CD4-positive, alpha-beta T cell treated with Interleukin-6 for 4 hours (primary cell): ENCODE measurements at regions not wholly inside any gene's neighbourhood (a gene's known extent, or its start where the extent isn't known, plus 50 kb on each side); places are given as distances from the start of the nearest gene placed in this dataset.

ENCODE experiments used
- DNase-seq: peaks from one replicate; pipeline ENCODE4 v3.0.0-alpha.2; 2020; ENCODE audit warnings: mixed read lengths

DNA sequence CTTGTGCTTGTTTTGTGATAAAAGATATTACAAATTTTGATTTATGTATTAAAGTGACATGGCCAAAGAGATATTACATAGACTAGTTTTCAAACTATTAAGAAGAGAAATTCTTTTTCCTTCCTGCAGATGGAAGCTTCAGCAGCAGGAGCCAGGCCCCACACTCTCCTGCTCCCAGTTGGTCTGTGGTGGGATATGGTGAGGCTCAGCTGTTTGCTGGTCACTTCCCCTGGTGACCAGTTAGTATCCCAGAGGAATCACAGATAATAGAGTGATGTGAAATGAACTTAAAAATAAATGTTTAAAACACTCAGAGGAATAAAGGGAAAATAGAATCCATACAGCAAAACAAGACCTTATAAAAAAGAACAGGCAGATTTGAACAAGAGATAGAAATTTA, 154.7 kb downstream of the KTN1 start:
- no peak for DNase-seq

DNA sequence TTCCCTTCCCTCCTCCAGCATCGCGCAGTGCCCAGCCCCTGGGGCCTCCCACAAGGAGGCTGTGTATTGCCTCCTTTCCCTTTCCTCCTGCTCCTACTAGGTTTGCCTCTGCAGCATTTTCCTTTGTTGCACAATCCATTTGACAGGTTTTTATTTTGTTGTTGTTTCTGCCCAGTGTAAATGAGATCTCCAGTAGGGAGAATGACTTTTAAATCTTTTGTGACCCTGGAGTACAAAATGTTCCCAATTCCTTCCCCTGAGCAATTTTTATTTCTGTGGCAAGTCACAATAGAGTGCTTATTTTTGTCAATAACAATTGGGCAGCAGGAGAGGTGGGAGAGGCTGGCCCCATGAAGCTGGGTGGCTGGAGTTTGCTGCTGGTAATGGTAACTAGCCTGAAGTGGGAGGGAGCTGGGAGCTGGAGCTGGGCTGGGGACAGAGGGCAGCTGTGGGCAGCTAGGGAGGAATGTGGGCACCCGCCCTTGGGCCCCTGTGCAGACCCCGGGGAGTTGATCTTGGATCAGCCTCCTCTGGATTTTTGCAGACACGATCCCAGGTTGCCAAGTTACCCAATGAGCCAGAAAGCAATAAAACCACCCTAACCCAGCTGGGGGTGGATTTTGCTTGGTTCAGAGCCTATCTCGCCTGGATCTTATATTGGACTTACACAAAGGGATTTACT, 160.1 kb downstream of the KTN1 start:
- no peak for DNase-seq

DNA sequence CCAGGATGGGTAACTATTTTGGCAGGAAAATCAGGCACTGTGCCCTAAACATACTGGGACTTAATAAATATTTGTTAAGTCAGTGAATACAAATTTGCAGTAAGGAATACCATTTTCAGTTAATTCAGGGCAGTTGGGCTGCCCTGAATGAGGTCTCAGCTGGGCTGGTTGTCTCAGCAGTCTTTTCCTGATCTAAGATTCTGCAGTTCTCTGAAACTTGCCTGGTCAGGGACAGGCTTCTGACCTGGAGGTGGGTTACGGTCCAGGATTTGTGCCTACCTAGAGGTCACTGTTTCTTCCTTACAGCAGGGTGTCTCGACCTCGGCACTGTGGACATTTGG, 160.6 kb downstream of the KTN1 start:
- DNase-seq, result no peak

DNA sequence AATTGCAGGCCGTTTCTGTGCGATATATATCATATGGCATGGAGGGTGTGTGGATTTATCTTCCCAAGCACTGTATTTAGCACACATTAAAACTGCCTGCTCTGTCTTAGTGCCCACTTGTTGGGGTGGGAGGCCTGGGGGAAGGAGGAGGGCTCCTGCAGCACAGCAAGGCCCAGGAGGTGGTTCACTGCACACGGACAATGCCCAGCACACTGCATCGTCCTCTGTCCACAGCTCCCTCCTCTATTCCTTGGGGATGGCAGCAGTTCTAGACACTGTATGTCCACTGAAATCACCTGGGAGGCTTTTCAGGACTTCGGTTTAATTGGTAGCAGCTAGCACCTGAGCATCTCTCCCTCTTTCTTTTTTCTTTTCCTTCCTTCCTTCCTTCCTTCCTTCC, 161.2 kb downstream of the KTN1 start:
- DNase-seq, result no peak

DNA sequence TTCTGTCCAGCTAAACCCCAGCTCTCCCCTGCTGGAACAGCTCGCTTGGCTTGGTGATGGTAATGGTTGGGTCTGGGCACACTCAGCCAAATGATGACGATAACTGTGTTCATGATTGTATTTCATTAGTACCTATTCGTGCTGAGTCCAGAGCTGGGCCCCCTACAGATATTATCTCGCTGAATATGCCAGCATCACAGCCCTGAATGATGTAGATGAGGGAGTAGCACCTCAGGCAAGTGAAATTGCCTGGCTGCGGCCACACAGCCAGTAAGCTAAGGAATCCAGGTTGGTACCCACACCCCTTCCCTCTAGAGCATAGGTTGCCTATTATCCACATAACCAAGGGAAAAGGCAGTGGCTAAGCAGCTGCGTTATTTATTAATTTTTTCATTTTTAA, 163.5 kb downstream of the KTN1 start:
- no peak for DNase-seq

DNA sequence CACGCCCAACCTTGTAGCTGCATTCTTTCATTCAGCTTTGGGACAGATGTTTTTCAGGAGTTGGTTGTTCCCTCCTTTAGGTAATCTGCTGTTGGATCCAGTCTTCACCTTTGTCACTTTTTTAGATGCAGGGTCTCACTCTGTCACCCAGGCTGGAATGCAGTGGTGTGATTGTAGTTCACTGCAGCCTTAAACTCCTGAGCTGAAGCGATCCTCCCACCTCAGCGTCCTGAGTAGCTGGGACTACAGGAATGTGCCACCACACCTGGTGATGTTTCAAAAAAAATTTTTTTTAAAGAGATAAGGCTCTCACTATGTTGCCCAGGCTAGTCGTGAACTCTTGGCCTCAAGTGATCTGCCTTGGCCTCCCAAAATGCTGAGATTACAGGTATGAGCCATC, 164.3 kb downstream of the KTN1 start:
- no peak for DNase-seq

DNA sequence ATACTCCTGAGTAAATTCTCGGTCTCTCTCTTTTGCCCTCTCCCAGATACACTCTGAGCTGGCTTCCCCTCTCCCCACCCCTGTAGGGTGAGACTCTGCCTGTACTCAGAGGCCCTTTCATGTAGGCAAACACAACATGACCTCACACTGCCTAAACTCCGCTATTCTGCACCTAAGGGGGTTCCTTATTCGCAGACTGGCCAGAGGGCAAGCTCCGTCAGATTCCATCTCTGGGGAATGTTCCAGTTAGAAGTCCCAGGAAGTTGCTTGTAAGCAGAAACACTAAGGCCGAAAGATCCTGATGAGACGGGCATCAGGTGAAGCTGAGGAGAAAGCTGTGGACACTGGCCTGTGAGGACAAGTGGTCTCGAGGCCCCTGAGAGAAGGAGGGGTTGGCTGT, 165.9 kb downstream of the KTN1 start:
- no peak for DNase-seq

DNA sequence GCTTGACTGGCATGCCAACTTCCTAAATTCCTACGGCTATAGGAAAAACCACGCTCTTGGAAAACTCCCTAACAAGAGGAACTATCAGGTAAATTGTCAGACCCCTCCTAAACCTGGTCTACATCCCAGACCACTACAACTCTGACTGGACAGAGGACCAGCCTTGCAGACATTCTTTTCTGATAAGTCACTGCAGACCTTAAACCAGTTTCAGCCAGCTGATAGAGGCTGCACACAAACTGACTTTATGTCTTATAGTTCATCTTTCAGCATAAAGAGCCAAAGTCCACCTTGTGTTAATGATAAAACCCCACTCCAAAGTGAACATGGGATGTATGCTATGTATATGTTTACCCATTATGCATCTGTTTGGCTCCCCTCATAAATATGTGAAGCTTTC, 166.6 kb downstream of the KTN1 start:
- DNase-seq, result no peak

DNA sequence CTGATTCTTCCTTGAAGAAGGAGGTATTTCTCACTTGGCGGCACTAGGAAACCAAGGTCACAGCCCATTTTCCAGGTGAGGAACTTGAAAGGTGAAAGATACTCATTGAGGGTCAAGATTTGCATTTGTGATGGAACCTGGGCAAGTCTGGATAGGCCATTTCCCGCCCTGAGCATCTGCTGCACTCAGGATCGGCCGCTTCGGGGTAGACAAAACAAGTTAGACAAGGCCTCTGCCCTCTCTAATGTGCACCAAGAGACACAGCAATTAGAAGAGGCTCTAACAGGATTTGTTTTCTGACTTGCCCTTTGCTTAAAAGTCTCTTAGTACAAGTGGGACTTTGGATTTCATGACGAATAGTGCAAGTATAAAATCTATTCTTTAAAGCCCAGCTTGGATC, 167.2 kb downstream of the KTN1 start:
- DNase-seq, result no peak

DNA sequence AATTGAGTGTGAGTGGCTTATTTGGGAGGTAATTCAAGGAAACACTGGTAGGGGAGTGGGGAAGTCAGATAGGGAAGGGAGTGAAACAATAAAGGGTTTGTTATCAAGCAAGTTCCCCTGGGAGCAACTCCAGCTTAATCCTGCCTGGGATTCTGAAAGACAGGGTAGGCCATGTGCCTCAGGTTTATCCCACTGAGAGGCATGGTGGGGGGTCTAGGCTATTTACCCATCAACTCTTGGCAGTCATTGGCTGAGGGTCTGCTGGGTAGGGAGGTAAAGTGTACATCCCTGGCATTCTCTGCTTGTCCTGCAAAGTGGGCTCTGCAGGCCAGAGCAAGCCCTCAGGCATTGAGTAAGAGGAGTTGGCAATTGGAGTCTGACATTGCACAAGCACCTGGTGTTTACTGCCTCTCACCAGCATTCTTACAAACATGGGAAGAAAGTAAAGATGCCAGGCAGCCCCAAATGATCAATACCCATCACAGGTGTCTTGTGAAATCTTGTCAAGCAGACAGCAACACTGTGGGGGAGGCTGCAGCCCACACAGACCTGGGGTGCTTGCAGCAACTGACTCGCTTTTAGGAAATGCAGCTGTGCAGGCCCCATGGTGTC, 169.3 kb downstream of the KTN1 start:
- no peak for DNase-seq

DNA sequence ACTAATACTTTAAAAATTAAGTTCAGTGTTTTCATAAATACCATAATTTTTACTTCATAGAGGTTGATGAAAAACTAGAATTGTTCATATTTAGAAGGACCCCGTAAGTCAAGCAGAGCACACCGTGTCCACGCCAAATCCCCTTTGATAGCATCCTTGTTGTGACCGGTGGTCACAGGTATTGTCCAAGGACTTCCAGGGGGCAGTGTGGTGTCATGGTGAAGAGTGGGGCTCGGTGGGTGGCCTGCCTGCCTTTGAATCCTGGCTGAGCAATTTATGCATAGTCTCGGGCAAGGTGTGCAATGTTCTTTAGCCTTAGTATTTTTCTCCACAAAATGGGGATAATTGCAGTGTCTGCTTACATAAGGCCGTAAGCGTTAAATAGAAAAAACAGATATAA, 169.9 kb downstream of the KTN1 start:
- DNase-seq, result no peak

DNA sequence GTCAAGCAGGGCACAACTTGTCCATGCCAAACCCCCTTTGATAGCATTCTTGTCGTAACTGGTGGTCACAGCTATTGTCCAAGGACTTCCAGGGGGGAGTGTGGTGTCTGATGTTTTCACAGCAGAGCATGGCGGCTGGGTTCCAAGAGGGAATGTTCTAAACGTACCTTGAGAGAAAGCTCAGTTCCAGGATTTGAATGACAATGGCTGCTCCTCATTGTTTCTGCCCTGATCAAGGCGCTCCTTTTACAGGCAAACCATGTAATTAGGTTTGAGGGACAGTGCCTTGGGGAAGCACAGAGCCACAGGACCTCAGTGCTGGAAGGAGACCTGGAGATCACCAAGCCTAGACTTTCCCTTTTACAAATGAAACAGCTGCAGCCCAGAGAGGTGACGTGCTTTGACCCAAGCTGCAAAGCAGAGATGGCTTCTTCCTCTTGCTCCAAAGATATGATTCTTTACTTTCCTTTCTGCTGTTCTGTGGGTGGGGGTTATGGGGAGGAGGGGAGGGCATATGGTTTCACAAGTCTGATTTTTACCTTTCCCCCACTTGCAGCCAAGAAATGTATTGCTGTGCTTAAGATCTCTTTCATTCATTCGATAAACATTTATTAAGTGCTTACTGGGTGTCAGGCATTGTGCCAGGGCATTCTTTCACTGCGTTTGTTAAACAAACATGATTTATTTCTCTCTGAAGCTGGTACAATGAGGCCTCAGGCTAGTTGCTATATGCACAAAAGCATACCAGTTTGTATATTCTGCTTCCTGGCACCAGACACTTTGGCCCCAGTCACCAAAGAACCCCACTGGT, 172.8 kb downstream of the KTN1 start:
- DNase-seq, result no peak

DNA sequence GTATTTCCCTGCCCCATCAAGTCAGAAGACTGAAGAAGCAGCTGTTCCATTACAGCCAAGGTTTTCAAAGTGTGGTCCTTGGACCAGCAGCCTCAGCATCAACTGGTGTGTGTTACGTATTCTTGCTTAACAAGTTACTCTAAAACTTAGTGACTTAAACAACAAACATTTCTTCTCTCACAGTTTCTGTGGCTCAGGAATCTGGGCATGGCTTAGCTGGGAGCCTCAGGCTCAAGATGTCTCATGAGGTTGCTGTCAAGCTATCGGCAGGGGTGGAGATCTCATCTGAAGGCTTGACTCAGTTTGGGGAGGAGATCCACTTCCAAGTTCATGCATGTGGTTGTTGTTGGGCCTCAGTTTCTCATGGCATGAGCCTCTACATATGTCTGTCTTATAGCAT, 174.5 kb downstream of the KTN1 start:
- no peak for DNase-seq

DNA sequence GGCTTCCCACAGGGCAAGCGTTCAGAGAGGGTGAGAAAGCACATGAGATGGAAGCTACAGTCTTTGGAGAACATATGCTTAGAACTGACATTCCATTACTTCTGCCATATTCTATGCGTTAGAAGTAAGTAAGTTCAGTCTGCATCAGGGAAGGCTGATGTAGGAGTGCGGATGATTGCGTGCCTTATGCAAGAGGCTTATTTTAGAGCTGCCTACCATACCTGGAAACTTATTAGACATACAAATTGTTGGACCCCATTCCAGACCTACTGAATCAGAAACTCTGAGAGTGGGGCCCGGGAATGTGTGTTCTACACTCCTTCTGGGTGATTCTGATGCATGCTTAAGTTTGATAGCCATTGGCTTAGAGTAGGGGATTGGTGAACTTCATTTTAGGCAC, 174.9 kb downstream of the KTN1 start:
- no peak for DNase-seq

DNA sequence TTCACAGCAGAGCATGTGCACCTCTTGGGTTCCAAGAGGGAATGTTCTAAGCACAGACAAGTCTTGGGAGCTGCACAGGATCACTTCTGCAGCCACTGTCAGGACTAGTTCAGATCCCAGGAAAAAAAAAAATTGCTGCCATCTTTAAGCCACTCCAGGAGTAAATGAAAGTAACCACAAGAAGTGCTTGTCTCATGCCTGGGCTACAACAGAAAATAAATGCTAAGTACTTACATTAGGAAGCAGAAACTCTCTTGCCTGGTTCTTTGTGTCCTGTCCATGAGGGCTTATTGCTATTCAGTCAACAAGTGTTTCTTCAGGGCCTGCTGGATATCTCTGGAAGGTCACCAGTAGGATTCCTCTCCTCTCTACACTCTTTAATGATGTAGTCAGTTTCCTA, 176.1 kb downstream of the KTN1 start:
- no peak for DNase-seq

DNA sequence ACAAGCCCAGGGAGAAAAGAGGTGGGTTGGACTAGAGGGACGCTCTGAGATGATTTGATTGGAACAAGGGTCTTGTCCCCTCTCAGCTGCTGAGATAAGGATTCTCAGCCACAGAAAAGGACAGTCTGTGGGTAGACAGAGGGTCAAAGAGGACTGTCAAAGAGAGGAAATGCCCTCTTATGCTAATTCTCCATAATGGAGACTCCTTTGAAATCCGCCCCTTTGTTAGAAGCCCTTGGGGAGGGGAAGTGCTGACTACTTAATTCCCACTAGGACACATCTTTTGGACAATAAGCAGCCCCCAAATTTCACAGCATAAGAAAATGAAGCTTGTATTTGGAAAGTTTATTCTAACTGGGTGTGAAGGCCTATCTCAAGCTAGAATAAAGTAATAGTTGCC, 176.6 kb downstream of the KTN1 start:
- DNase-seq, result no peak

DNA sequence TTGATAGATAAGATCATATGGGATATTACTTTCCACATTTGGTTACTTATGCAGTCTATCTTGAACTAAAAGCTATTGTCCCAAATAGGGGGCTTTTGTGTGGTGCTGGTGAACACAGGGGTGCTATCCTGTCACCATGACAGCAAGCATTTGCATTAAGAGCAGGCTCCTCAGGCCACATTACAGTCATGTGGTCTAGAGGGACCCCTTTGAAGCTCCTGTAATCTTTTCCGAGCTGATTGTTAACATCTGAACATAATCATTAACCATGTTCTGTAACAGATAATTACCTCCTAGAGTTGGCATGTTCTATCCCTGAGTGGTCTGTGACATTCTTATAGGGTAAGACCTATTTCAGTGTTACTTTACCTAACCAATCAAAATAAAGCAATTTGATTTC, 178.8 kb downstream of the KTN1 start:
- DNase-seq, result no peak

DNA sequence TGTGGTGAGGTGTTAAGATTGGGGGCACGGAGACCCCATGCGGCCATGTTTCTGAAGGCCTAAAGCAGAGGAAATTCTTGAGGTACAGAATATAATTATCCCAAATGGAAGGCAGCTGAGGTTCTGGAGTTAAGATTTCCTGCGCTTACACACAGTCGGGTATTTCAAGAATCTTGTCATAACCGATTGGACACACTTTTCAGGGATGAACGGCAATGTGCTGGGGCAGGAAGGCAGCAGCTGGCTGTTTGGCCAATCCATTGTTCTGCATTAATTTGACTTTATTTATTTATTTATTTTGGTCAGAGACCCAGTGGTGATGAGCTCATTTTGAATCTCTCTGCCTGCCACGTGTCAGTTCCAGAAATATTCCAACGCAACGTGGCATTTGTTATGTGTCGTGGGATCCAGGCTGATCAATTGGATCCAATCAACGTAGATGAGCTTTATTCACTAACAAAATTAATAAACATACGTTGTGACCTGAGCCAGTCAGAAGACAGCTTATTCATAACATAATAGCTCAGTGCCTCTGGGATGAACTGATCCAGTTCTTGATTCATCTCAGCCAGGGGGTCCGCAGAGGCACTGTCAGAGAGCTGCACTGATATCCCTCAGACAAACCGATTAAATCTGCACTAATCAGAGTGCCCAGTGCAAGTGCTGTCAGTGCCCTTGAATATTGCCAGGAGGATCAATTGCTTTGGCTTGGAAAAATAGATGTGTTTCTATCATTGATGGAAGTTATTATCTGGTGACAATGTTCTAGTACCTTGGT, 181.0 kb downstream of the KTN1 start:
- no peak for DNase-seq

DNA sequence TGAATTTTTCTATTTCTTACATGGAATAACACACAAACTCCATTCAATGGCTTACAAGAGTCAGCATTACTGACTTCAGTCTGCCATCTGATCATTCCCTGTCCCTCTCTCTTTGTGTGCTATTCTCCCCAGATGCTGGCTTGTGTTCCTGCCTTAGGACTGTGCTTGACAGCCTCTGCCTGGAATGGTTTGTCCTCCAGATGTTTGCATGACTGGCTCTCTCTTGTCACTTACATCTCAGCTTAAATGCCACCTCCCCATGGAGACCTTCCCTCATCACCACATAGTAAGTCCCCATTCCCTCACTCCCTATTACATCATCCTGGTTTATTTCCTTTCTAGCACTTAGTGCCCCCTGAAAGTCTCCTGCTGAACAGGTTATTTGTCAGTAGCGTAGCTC, 181.6 kb downstream of the KTN1 start:
- DNase-seq, result no peak

DNA sequence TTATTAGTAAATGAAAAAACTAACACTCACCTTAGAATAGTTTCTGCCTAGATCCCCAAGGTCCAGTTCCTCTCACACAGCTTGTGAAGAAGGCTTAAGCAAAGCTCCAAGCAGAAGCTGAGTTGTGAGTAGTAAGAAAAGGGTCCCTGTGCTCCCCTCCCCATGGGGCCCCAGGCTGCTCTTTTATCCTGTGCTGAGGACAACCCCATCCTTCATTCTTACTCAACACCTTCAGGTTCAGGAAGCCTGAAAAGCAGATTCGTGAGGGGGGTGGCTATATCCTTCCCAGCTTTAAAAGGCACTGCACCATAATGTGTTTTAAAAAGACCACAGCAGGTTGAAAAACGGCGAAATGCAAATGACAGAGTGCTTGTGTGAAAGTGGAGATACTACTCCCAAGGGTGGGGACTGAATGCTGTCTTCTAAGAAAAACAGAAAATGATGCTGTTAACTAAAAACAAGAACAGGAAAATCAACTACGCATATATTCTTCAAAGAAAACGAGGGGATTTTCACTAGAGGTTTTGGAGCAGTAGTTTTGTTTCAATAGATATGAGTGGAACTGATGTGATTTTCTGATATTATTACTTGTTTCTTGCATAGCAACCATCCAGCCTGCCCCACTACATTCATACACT, 182.7 kb downstream of the KTN1 start:
- DNase-seq, result no peak

DNA sequence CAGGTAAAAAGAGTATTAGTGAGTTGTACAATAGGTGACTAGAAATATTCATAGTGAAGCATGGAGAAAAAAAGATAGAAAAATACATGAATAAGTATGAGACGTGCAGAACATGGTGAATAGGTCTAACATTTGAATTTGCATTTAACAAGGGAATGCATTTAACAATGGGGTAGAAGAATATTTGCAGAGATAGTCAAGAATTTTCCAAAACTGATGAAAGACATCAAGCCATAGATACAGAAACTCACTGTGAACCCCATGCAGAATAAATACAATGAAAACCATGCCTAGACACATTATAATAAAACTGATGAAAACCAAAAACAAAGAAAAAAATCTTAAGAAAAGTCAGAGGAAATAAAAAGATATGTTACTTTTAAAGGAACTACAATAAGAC, 184.8 kb downstream of the KTN1 start:
- DNase-seq, result no peak

DNA sequence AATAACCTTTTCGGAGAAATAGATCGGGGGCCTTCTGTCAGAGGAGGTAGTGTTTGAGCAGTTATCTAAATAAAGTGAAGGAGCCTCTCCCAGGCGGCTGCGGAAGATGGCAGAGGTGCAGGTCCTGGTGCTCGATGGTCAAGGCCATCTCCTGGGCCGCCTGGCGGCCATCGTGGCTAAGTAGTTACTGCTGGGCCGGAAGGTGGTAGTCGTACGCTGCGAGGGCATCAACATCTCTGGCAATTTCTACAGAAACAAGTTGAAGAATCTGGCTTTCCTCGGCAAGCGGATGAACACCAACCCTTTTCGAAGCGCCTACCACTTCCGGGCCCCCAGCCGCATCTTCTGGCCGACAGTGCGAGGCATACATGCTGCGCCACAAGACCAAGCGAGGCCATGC, 186.1 kb downstream of the KTN1 start:
- DNase-seq, result no peak

DNA sequence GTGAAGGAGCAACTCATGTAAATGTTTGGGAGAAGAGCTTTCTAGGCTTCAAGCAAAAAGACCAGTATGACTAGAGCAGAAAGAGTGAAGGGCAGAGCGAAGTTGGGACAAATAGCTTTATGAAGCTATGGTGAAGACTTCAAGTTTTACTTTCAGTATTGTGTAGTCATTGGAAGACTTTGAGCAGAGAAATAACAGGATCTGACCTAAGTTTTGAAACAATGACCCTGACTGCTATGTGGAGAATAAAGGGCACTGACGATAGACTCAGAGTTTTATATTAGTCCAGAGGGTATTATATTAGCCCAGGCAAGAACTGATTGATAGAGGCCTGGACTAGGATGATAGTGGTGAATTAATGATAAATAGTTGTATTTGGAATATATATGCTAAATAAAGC, 187.3 kb downstream of the KTN1 start:
- DNase-seq, result no peak
